H9 (cell line): ENCODE measurements at regions not wholly inside any gene's neighbourhood (a gene's known extent, or its start where the extent isn't known, plus 50 kb on each side); places are given as distances from the start of the nearest gene placed in this dataset.

ENCODE experiments used
- DNase-seq: peaks from one replicate; pipeline ENCODE4 v3.0.0-alpha.2; 2017
- H2AFZ ChIP-seq: one replicate; pipeline ENCODE4 v1.6.1; 2013; ENCODE audit warnings: mild to moderate bottlenecking, low read length, control low read depth, moderate library complexity
- H2AK5ac ChIP-seq: 2 replicates; pipeline ENCODE4 v1.6.1; 2013; ENCODE audit warnings: low read length, control low read depth, mixed read lengths; ENCODE audit not compliant: insufficient read length
- H2BK120ac ChIP-seq: one replicate; pipeline ENCODE4 v1.6.1; 2013; ENCODE audit warnings: low read depth, mild to moderate bottlenecking, low read length, control low read depth, inconsistent platforms; ENCODE audit not compliant: poor library complexity, severe bottlenecking
- H2BK12ac ChIP-seq: 2 replicates; pipeline ENCODE4 v1.6.1; 2013; ENCODE audit warnings: low read length, control low read depth, mixed read lengths, low read depth; ENCODE audit not compliant: insufficient read length
- H2BK15ac ChIP-seq: 2 replicates; pipeline ENCODE4 v1.6.1; 2013; ENCODE audit warnings: low read depth, low read length, control low read depth
- H2BK20ac ChIP-seq: one replicate; pipeline ENCODE4 v1.6.1; 2013; ENCODE audit warnings: low read depth, mild to moderate bottlenecking, low read length, control low read depth, inconsistent platforms; ENCODE audit not compliant: poor library complexity, severe bottlenecking
- H2BK5ac ChIP-seq: 2 replicates; pipeline ENCODE4 v1.6.1; 2013; ENCODE audit warnings: low read length, control low read depth, mixed read lengths; ENCODE audit not compliant: insufficient read length
- H3K14ac ChIP-seq: 2 replicates; pipeline ENCODE4 v1.6.1; 2013; ENCODE audit warnings: low read length, control low read depth; ENCODE audit not compliant: insufficient read depth
- H3K18ac ChIP-seq: 2 replicates; pipeline ENCODE4 v1.6.1; 2013; ENCODE audit warnings: low read depth, mild to moderate bottlenecking, mixed read lengths, low read length, control low read depth; ENCODE audit not compliant: insufficient read length
- H3K23ac ChIP-seq: 2 replicates; pipeline ENCODE4 v1.6.1; 2013; ENCODE audit warnings: low read length, control low read depth, mixed read lengths, low read depth; ENCODE audit not compliant: insufficient read length
- H3K23me2 ChIP-seq: 2 replicates; pipeline ENCODE4 v1.6.1; 2013; ENCODE audit warnings: low read depth, mild to moderate bottlenecking, mixed read lengths, low read length, control low read depth; ENCODE audit not compliant: insufficient read length, poor library complexity, severe bottlenecking
- H3K27ac ChIP-seq: 2 replicates; pipeline ENCODE4 v1.5.1; 2013; ENCODE audit warnings: low read length, control low read depth, mixed read lengths, low read depth; ENCODE audit not compliant: insufficient read length
- H3K27me3 ChIP-seq: 2 replicates; pipeline ENCODE4 v1.6.1; 2013; ENCODE audit warnings: low read length, control low read depth, inconsistent platforms; ENCODE audit not compliant: insufficient read depth
- H3K4ac ChIP-seq: 2 replicates; pipeline ENCODE4 v1.6.1; 2013; ENCODE audit warnings: low read depth, mild to moderate bottlenecking, control low read depth, inconsistent platforms, low read length, moderate library complexity
- H3K4me1 ChIP-seq: 2 replicates; pipeline ENCODE4 v1.6.1; 2013; ENCODE audit warnings: low read length, control low read depth, inconsistent platforms; ENCODE audit not compliant: insufficient read depth
- H3K4me2 ChIP-seq: 2 replicates; pipeline ENCODE4 v1.6.1; 2013; ENCODE audit warnings: low read length, control low read depth, mixed read lengths; ENCODE audit not compliant: insufficient read length, insufficient read depth
- H3K56ac ChIP-seq: 2 replicates; pipeline ENCODE4 v1.6.1; 2013; ENCODE audit warnings: low read depth, mild to moderate bottlenecking, mixed read lengths, low read length, control low read depth; ENCODE audit not compliant: insufficient read length
- H3K79me1 ChIP-seq: 2 replicates; pipeline ENCODE4 v1.6.1; 2013; ENCODE audit warnings: low read depth, mild to moderate bottlenecking, moderate library complexity, low read length, control low read depth, inconsistent platforms; ENCODE audit not compliant: insufficient read depth, poor library complexity, severe bottlenecking
- H3K79me2 ChIP-seq: 2 replicates; pipeline ENCODE4 v1.6.1; 2013; ENCODE audit warnings: low read length, control low read depth, inconsistent platforms; ENCODE audit not compliant: insufficient read depth
- H3K9ac ChIP-seq: 2 replicates; pipeline ENCODE4 v1.6.1; 2013; ENCODE audit warnings: low read length, control low read depth, mixed read lengths; ENCODE audit not compliant: insufficient read length; ENCODE audit errors: extremely low read depth
- H3K9me3 ChIP-seq: one replicate; pipeline ENCODE4 v1.6.1; 2013; ENCODE audit warnings: low read depth, low read length, inconsistent platforms; ENCODE audit not compliant: control insufficient read depth
- H3T11ph ChIP-seq: one replicate; pipeline ENCODE4 v1.6.1; 2013; ENCODE audit warnings: mild to moderate bottlenecking, low read length, control low read depth, inconsistent platforms
- H4K20me1 ChIP-seq: one replicate; pipeline ENCODE4 v1.6.1; 2013; ENCODE audit not compliant: control insufficient read depth, insufficient read length, insufficient read depth
- H4K5ac ChIP-seq: 2 replicates; pipeline ENCODE4 v1.6.1; 2013; ENCODE audit warnings: low read depth, mild to moderate bottlenecking, mixed read lengths, low read length, control low read depth; ENCODE audit not compliant: insufficient read length
- H4K8ac ChIP-seq: replicated peaks from 2 replicates; pipeline ENCODE4 v1.6.1; 2013; ENCODE audit warnings: low read length, control low read depth, mixed read lengths, low read depth; ENCODE audit not compliant: insufficient read length
- H4K91ac ChIP-seq: 2 replicates; pipeline ENCODE4 v1.6.1; 2013; ENCODE audit warnings: low read depth, mild to moderate bottlenecking, moderate library complexity, mixed read lengths, low read length, control low read depth; ENCODE audit not compliant: insufficient read length
- H3K27ac Mint-ChIP-seq, 3 experiments: 2 replicates in 2 of 3; 3 replicates in 1 of 3; pipeline ENCODE4 v1.8.0; 2020 to 2021; ENCODE audit warnings: mixed read lengths in 3 of 3, mild to moderate bottlenecking in 1 of 3, moderate library complexity in 1 of 3
- H3K27me3 Mint-ChIP-seq: 2 replicates; pipeline ENCODE4 v1.8.0; 2021; ENCODE audit warnings: low read depth, mild to moderate bottlenecking, moderate library complexity, mixed read lengths
- H3K36me3 Mint-ChIP-seq, 3 experiments: 2 replicates in 2 of 3; 3 replicates in 1 of 3; pipeline ENCODE4 v1.8.0; 2020 to 2021; ENCODE audit warnings: low read depth in 3 of 3, mixed read lengths in 3 of 3; ENCODE audit not compliant: insufficient read depth in 1 of 3
- H3K4me1 Mint-ChIP-seq, 2 experiments: 2 replicates each; pipeline ENCODE4 v1.8.0; 2020; ENCODE audit warnings: mixed read lengths in 2 of 2
- H3K4me3 Mint-ChIP-seq, 2 experiments: 2 replicates in 1 of 2; 3 replicates in 1 of 2; pipeline ENCODE4 v1.8.0; 2020 to 2021; ENCODE audit warnings: mild to moderate bottlenecking in 2 of 2, mixed read lengths in 2 of 2, moderate library complexity in 1 of 2
- H3K9me3 Mint-ChIP-seq, 2 experiments: 2 replicates in 1 of 2; 3 replicates in 1 of 2; pipeline ENCODE4 v1.8.0; 2020; ENCODE audit warnings: mild to moderate bottlenecking in 2 of 2, mixed read lengths in 2 of 2, moderate library complexity in 1 of 2
- CTCF ChIP-seq: fragments of 200-600 bp; sonication (generic); conservative IDR thresholded peaks from 3 replicates; pipeline ENCODE4 v1.8.0; 2021; ENCODE audit warnings: antibody characterized with exemption, mild to moderate bottlenecking
- WGBS: extraction: QIAGEN DNeasy Blood & Tissue Kit; methylation state at CpG from one replicate; pipeline ENCODE4 v1.1.7; 2013; ENCODE audit warnings: missing lambda C conversion rate, low lambda C conversion rate, mixed read lengths; ENCODE audit not compliant: insufficient read length; ENCODE audit errors: extremely low coverage; 5-methylcytosine and 5-hydroxymethylcytosine counted together

- no peak overlapping the region for H2BK120ac ChIP-seq
- peaks cover 0 to 3% of the 10 kb centered on the region in 2 experiments; a peak in 2 of 4 replicates for H3K4me1 Mint-ChIP-seq
- no peak overlapping the region for H4K91ac ChIP-seq
- H3K4me2 ChIP-seq, result no peak overlapping the region
- no peak overlapping the region for H3K23ac ChIP-seq
- H3K4me1 ChIP-seq, result no peaks in the 10 kb centered on the region
- H2AK5ac ChIP-seq, result no peak overlapping the region
- H3K9me3 ChIP-seq, result no peaks in the 10 kb centered on the region
- no peaks in the 10 kb centered on the region for H3K27me3 ChIP-seq
- no peak overlapping the region for H2AFZ ChIP-seq
- no peak overlapping the region for H4K5ac ChIP-seq
- H3K56ac ChIP-seq, result no peak overlapping the region
- DNase-seq, result no peak
- no peak overlapping the region for H3K9ac ChIP-seq
- no peak overlapping the region for H2BK12ac ChIP-seq
- H3K23me2 ChIP-seq, result no peaks in the 10 kb centered on the region
- H4K8ac ChIP-seq, result no peak overlapping the region
- H3K79me2 ChIP-seq, result no peaks in the 10 kb centered on the region
- no peak overlapping the region for H2BK15ac ChIP-seq
- H3K27me3 Mint-ChIP-seq, result peaks cover 19% of the 10 kb centered on the region
- no peak overlapping the region for H2BK20ac ChIP-seq
- no peak for TF ChIP-seq CTCF
- no peak overlapping the region for H2BK5ac ChIP-seq
- no peak overlapping the region for H3K27ac Mint-ChIP-seq
- H3K4ac ChIP-seq, result no peak overlapping the region
- H3K79me1 ChIP-seq, result no peaks in the 10 kb centered on the region
- no peaks in the 10 kb centered on the region for H3K36me3 Mint-ChIP-seq
- H3K14ac ChIP-seq, result no peak overlapping the region
- no peak overlapping the region for H3K27ac ChIP-seq
- no peak overlapping the region for H3T11ph ChIP-seq
- no peak overlapping the region for H3K18ac ChIP-seq
- WGBS, result no CpG with 5 or more reads among the region's 7 CpGs
- H3K9me3 Mint-ChIP-seq, result no peaks in the 10 kb centered on the region; a peak in 1 of 5 replicates
- no peak overlapping the region for H3K4me3 Mint-ChIP-seq
- no peaks in the 10 kb centered on the region for H4K20me1 ChIP-seq
Measured at GRCh38 chr9:113673726-113674125, 202.4 kb upstream of the ZNF618 start.
